K562 (cell line): ENCODE measurements at regions not wholly inside any gene's neighbourhood (a gene's known extent, or its start where the extent isn't known, plus 50 kb on each side); places are given as distances from the start of the nearest gene placed in this dataset.

Experiments used
- ATAC-seq: fragments of 200-7000 bp; cut with Tn5 transposase; 3 replicates; pipeline ENCODE4 v1.9.1; 2020; ENCODE audit warnings: moderate library complexity
- BruUV-seq: library from RNA; stranded (reverse); fragments of 400-500 nt; replicated peaks from 2 replicates; lab custom pipeline; 2021; lab: Mats Ljungman, UMichigan
- CTCF ChIA-PET: fragments of 300-600 bp; formaldehyde crosslinking; extraction: SDS; loops from one replicate; lab custom pipeline; 2021; ENCODE audit warnings: low intra/inter-chr PET ratio; lab: Yijun Ruan, JAX
- POLR2A ChIA-PET: fragments of 300-600, 350-650 bp; sonication (Branson Sonifier 250); formaldehyde crosslinking; extraction: SDS; loops from one replicate; lab custom pipeline; 2021; ENCODE audit warnings: antibody characterized with exemption, inconsistent platforms; lab: Yijun Ruan, JAX
- DNase-seq, 4 experiments: peaks; one replicate each; pipeline versions ENCODE4 v3.0.0 to v3.0.0-alpha.2; 2011 to 2018; ENCODE audit warnings: low spot score in 3 of 4, mixed read lengths in 3 of 4; ENCODE audit errors: extremely low read depth in 1 of 4
- FAIRE-seq: peaks from 2 replicates; lab custom pipeline; 2011; peaks lifted over from hg19 to GRCh38; lab: Jason Lieb, UNC
- H2AFZ ChIP-seq: 2 replicates; pipeline ENCODE4 v1.6.0; 2011; ENCODE audit warnings: low read depth, low read length, control low read depth, inconsistent platforms
- H3K27ac ChIP-seq: fragments of 200-600 bp; 3 replicates; pipeline ENCODE4 v1.8.0; 2011; ENCODE audit warnings: low read depth, mild to moderate bottlenecking, control low read depth, inconsistent platforms, low read length, moderate library complexity, mixed read lengths; ENCODE audit errors: extremely low read depth
- H3K27me3 ChIP-seq, 2 experiments: fragments of 300-600 bp in 1 of 2; 2 replicates in 1 of 2; 3 replicates in 1 of 2; pipeline versions ENCODE4 v1.6.0 to v1.8.0; 2011; ENCODE audit warnings: inconsistent platforms in 2 of 2, low read length in 2 of 2, mild to moderate bottlenecking in 1 of 2, mixed read lengths in 1 of 2, moderate library complexity in 1 of 2; ENCODE audit not compliant: control insufficient read depth in 2 of 2, insufficient read depth in 2 of 2
- H3K36me3 ChIP-seq: fragments of 300-600 bp; 3 replicates; pipeline ENCODE4 v1.8.0; 2011; ENCODE audit warnings: mild to moderate bottlenecking, low read length, inconsistent platforms; ENCODE audit not compliant: control insufficient read depth, insufficient read depth
- H3K4me1 ChIP-seq, 2 experiments: fragments of 200-600 bp in 1 of 2; replicated peaks in 1 of 2; 2 replicates in 1 of 2; 3 replicates in 1 of 2; pipeline versions ENCODE4 v1.5.1 to v1.8.0; 2011; ENCODE audit warnings: inconsistent platforms in 2 of 2, low read length in 2 of 2, mild to moderate bottlenecking in 1 of 2, mixed read lengths in 1 of 2, moderate library complexity in 1 of 2; ENCODE audit not compliant: control insufficient read depth in 2 of 2, insufficient read depth in 2 of 2
- H3K4me2 ChIP-seq: 2 replicates; pipeline ENCODE4 v1.6.1; 2011; ENCODE audit warnings: low read length, control low read depth, inconsistent platforms, mixed read lengths; ENCODE audit not compliant: insufficient read depth
- H3K4me3 ChIP-seq: fragments of 200-600 bp; sonication (generic), shearing (Covaris generic); 2 replicates; pipeline ENCODE4 v1.5.1; 2016; ENCODE audit warnings: control low read depth, inconsistent platforms
- H3K79me2 ChIP-seq: fragments of 200-600 bp; 3 replicates; pipeline ENCODE4 v1.8.0; 2011; ENCODE audit warnings: low read length, inconsistent platforms; ENCODE audit not compliant: control insufficient read depth, insufficient read depth
- H3K9ac ChIP-seq, 2 experiments: 2 replicates each; pipeline versions ENCODE4 v1.6.0 to v1.6.1; 2011; ENCODE audit warnings: low read depth in 2 of 2, low read length in 2 of 2, control low read depth in 1 of 2, inconsistent platforms in 1 of 2, mild to moderate bottlenecking in 1 of 2, mixed read lengths in 1 of 2; ENCODE audit not compliant: insufficient read depth in 1 of 2
- H3K9me1 ChIP-seq: one replicate; pipeline ENCODE4 v1.6.0; 2011; ENCODE audit warnings: inconsistent platforms, mild to moderate bottlenecking, low read length, moderate library complexity; ENCODE audit not compliant: control insufficient read depth, insufficient read depth
- H3K9me3 ChIP-seq: replicated peaks from 2 replicates; pipeline ENCODE4 v1.5.1; 2011; ENCODE audit warnings: low read depth, low read length, inconsistent platforms; ENCODE audit not compliant: control insufficient read depth, insufficient read depth
- H4K20me1 ChIP-seq: replicated peaks from 2 replicates; pipeline ENCODE4 v1.6.1; 2011; ENCODE audit warnings: low read length, inconsistent platforms, mixed read lengths; ENCODE audit not compliant: control insufficient read depth, insufficient read depth
- BRF2 ChIP-seq: IDR thresholded peaks from 3 replicates; pipeline ENCODE4 v1.6.1; 2011; ENCODE audit warnings: borderline replicate concordance, mild to moderate bottlenecking; ENCODE audit not compliant: insufficient read length, insufficient read depth
- CBFA2T2 ChIP-seq: fragments of 450-650 bp; conservative IDR thresholded peaks from 2 replicates; pipeline ENCODE4 v1.6.1; 2017; ENCODE audit warnings: mild to moderate bottlenecking
- CBFB ChIP-seq: sonication (generic); formaldehyde crosslinking; IDR thresholded peaks from 2 replicates; pipeline ENCODE4 v1.4.0; 2020; ENCODE audit warnings: mild to moderate bottlenecking, missing genetic modification reagents
- EWSR1 ChIP-seq: fragments of 450-650 bp; IDR thresholded peaks from 2 replicates; pipeline ENCODE4 v1.6.1; 2018; ENCODE audit warnings: borderline replicate concordance, mild to moderate bottlenecking, low read depth, moderate library complexity; ENCODE audit not compliant: partially characterized antibody
- FOXP4 ChIP-seq: sonication (generic); formaldehyde crosslinking; IDR thresholded peaks from 2 replicates; pipeline ENCODE4 v1.8.0; 2022; ENCODE audit warnings: mild to moderate bottlenecking, missing genetic modification reagents, borderline replicate concordance
- GMEB1 ChIP-seq: fragments of 250-450 bp; sonication (Bioruptor Pico); IDR thresholded peaks from 2 replicates; pipeline ENCODE4 v1.4.0; 2020; ENCODE audit warnings: mild to moderate bottlenecking
- MAX ChIP-seq: sonication (generic); formaldehyde crosslinking; IDR thresholded peaks from 2 replicates; pipeline ENCODE4 v1.9.0; 2022; ENCODE audit warnings: mild to moderate bottlenecking, missing genetic modification reagents
- MEIS2 ChIP-seq: fragments of 450-650 bp; IDR thresholded peaks from 2 replicates; pipeline ENCODE4 v1.6.1; 2014; ENCODE audit warnings: mild to moderate bottlenecking; ENCODE audit not compliant: partially characterized antibody
- MYNN ChIP-seq, 2 experiments: sonication (generic); formaldehyde crosslinking in 1 of 2; IDR thresholded peaks; 2 replicates each; pipeline versions ENCODE4 v1.5.0 to v1.6.1; 2016 to 2020; ENCODE audit warnings: antibody characterized with exemption in 1 of 2, missing genetic modification reagents in 1 of 2
- NFIC ChIP-seq: fragments of 450-650 bp; IDR thresholded peaks from 2 replicates; pipeline ENCODE4 v1.6.1; 2017; ENCODE audit warnings: mild to moderate bottlenecking, inconsistent platforms
- RBM15 ChIP-seq: fragments of 200-400 bp; formaldehyde crosslinking; IDR thresholded peaks from 2 replicates; pipeline ENCODE4 v1.6.1; 2018; ENCODE audit warnings: mild to moderate bottlenecking, low read length, moderate library complexity; ENCODE audit not compliant: insufficient read depth
- SMAD1 ChIP-seq: fragments of 150-350 bp; IDR thresholded peaks from 2 replicates; pipeline ENCODE4 v1.6.1; 2014; ENCODE audit warnings: low read length, low read depth; ENCODE audit not compliant: partially characterized antibody
- SNAPC5 ChIP-seq: fragments of 250-450 bp; sonication (Bioruptor Pico); IDR thresholded peaks from 2 replicates; pipeline ENCODE4 v1.8.0; 2021; ENCODE audit warnings: moderate library complexity, mild to moderate bottlenecking, inconsistent platforms
- TAF15 ChIP-seq: fragments of 200-400 bp; formaldehyde crosslinking; IDR thresholded peaks from 2 replicates; pipeline ENCODE4 v1.6.1; 2017; ENCODE audit warnings: mild to moderate bottlenecking, low read depth, low read length, moderate library complexity
- USF1 ChIP-seq: sonication (generic); formaldehyde crosslinking; IDR thresholded peaks from 2 replicates; pipeline ENCODE4 v1.9.0; 2022; ENCODE audit warnings: mild to moderate bottlenecking, missing genetic modification reagents
- ZC3H11A ChIP-seq: IDR thresholded peaks from 2 replicates; pipeline ENCODE4 v1.6.1; 2012; ENCODE audit warnings: low read depth, low read length, improper control_type of control experiment
- ZNF23 ChIP-seq: fragments of 250-450 bp; sonication (Bioruptor Pico); IDR thresholded peaks from 2 replicates; pipeline ENCODE4 v1.4.0; 2020; ENCODE audit warnings: mild to moderate bottlenecking
- WGBS: fragments of 100-300 bp; shearing (Covaris generic); methylation state at CpG from one replicate; pipeline ENCODE4 v1.1.6; 2016; ENCODE audit warnings: low coverage, mixed read lengths; ENCODE audit not compliant: insufficient coverage; ENCODE audit errors: missing lambda C conversion rate; 5-methylcytosine and 5-hydroxymethylcytosine counted together
- in situ Hi-C: fragments of 300-500 bp; cut with MboI; formaldehyde crosslinking; loops from 4 replicates; pipeline ENCODE4 v1.15.0; 2018; ENCODE audit warnings: inconsistent platforms, mixed read lengths
- intact Hi-C: fragments of 100-400 bp; cut with micrococcal nuclease; formaldehyde crosslinking; loops from 2 replicates; pipeline ENCODE4 v1.14.2; 2022

GRCh38 chr21:16422702-16423101 is 692.9 kb downstream of the USP25 start (continued):
- TF ChIP-seq FOXP4 (no peak), MAX (no peak), BRF2 (no peak), CBFB (CRISPR knock-in tag) (no peak)

- no peak overlapping the region for H3K27ac ChIP-seq
- ATAC-seq (no peak), DNase-seq (no peak), FAIRE-seq (no peak)
- no peak overlapping the region for H3K4me2 ChIP-seq
- WGBS, result 0% methylated on average over 4 of the region's 4 CpGs
- H3K27me3 ChIP-seq, result no peaks in the 10 kb centered on the region
- no peaks in the 10 kb centered on the region for H3K36me3 ChIP-seq
- no peaks in the 10 kb centered on the region for H3K4me1 ChIP-seq
- H4K20me1 ChIP-seq, result no peaks in the 10 kb centered on the region
- H3K79me2 ChIP-seq, result no peaks in the 10 kb centered on the region
- in situ Hi-C loops (no loop called here), intact Hi-C loops (no loop called here)
- POLR2A ChIA-PET, result no interaction called here
- no peaks in the 10 kb centered on the region for H3K9me3 ChIP-seq
- CTCF ChIA-PET, result no interaction called here
- H2AFZ ChIP-seq, result no peak overlapping the region
- H3K9me1 ChIP-seq, result no peaks in the 10 kb centered on the region
- H3K9ac ChIP-seq, result no peak overlapping the region
- BruUV-seq, result no TSS peak
- H3K4me3 ChIP-seq, result no peak overlapping the region
- TF ChIP-seq MYNN (IDR thresholded peaks at IDR 0.05) (no peak), MYNN (CRISPR knock-in tag; IDR thresholded peaks at IDR 0.05) (no peak), SNAPC5 (no peak), MEIS2 (no peak), GMEB1 (CRISPR knock-in tag) (no peak), USF1 (CRISPR knock-in tag) (no peak), SMAD1 (no peak), ZC3H11A (no peak), ZNF23 (CRISPR knock-in tag) (no peak), TAF15 (no peak), NFIC (no peak), RBM15 (no peak), EWSR1 (no peak), CBFA2T2 (no peak)
Observed at GRCh38 chr21:16423921-16424320, 694.1 kb downstream of the USP25 start.
